GM12892 (cell line): ENCODE measurements at regions not wholly inside any gene's neighbourhood (a gene's known extent, or its start where the extent isn't known, plus 50 kb on each side); places are given as distances from the start of the nearest gene placed in this dataset.
A peak's percentile ranks its signal among the peaks of the same experiment; 100 is the strongest.

Experiments used
- DNase-seq: peaks from one replicate; pipeline ENCODE4 v3.0.0; 2011; ENCODE audit not compliant: insufficient read length
- FAIRE-seq: peaks from 2 replicates; lab custom pipeline; 2011; peaks lifted over from hg19 to GRCh38; lab: Jason Lieb, UNC
- POLR2A ChIP-seq: IDR thresholded peaks from 2 replicates; pipeline ENCODE4 v1.6.1; 2011; ENCODE audit warnings: low read depth, low read length, control low read depth
- POLR2AphosphoS5 ChIP-seq: IDR thresholded peaks from 2 replicates; pipeline ENCODE4 v1.6.1; 2011; ENCODE audit warnings: low read depth, low read length, control low read depth
- TAF1 ChIP-seq: IDR thresholded peaks from 2 replicates; pipeline ENCODE4 v1.6.1; 2011; ENCODE audit warnings: low read depth, mild to moderate bottlenecking, control low read depth, low read length, borderline replicate concordance

DNA sequence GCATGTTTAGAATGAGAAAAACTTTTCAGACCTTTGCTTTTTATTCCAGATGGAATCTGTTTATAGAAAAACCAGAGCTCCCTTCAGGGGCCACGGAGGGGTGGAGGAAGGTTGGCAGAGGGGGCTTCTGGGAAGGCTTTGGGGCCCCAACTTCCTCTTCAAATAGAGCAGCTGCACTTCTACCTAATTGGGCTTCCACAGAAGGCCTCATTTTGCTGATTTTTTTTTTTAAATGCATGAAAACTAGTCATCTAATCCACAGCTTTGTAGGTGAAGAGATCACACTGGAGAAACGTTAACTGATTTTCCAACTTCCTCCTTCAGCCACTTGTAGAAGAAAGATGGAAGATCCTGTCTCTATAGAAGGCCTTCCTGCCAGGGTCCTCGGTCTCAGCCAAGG, 181.8 kb downstream of the BCL11A start:
- TF ChIP-seq POLR2AphosphoS5 (no peak), TAF1 (no peak), POLR2A (no peak)
- no peak for DNase-seq
- no peak for FAIRE-seq

DNA sequence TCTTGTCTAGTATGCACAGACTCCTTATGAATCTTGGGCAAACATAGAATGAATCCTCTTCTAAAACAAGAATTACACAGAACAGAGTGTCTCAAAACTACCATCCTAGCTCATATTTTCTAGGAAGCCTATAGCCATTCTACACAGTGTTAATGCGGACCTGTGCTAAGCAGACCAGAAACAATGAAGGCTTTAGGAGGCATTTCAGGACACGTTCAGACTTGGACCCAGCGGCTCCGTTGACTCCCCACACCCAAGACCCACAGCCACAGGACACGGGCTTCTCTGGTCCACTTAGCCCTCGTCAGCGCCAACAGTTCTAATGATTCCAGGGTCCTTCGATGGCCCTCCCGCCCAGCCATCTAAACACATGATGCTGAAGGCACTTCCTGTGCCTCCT, 182.2 kb downstream of the BCL11A start:
- DNase-seq (no peak), FAIRE-seq (no peak)
- TF ChIP-seq TAF1 (no peak), POLR2AphosphoS5 (no peak), POLR2A (no peak)

DNA sequence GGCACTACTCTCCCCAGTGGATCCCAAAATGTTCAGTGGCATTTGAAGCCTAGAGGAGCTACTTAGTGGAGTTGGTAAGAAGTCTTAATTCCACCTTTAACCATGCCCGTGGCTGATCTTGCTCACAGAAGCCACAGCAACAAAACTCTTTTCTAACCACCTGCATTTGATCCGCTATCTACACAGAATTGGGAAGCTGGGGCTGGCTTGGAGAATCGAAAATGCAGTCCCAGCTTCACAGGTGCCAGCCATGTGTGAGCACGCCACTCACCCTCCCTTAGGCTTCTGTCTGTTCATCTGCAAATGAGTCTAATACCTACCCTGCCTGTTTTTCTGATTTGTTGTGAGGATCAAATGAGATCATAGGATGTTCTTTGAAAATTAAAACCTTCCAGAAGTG, 182.6 kb downstream of the BCL11A start:
- DNase-seq (no peak), FAIRE-seq (no peak)
- TF ChIP-seq POLR2AphosphoS5, result no peak
- TF ChIP-seq TAF1, result no peak
- no peak for TF ChIP-seq POLR2A

DNA sequence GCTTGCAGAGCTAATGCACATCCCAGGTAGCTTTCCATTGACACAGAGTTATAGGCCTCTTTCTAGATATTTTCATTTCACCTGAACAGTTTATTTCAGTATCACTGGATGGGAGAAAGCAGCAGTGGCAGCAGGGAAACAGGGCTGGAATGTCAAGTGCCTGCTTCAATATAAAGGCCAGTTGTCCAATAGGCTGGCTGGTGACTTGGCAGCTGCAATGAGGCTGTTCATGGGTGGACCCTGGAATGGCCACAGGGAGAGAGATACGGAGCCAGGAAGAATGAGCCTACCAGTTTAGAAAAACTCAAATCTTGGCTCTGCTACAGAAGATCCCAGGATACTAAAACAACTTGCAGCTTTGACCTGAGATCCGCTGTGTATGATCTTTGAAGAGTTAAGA, 185.0 kb downstream of the BCL11A start:
- FAIRE-seq (no peak), DNase-seq (no peak)
- TF ChIP-seq TAF1 (no peak), POLR2AphosphoS5 (no peak), POLR2A (no peak)

DNA sequence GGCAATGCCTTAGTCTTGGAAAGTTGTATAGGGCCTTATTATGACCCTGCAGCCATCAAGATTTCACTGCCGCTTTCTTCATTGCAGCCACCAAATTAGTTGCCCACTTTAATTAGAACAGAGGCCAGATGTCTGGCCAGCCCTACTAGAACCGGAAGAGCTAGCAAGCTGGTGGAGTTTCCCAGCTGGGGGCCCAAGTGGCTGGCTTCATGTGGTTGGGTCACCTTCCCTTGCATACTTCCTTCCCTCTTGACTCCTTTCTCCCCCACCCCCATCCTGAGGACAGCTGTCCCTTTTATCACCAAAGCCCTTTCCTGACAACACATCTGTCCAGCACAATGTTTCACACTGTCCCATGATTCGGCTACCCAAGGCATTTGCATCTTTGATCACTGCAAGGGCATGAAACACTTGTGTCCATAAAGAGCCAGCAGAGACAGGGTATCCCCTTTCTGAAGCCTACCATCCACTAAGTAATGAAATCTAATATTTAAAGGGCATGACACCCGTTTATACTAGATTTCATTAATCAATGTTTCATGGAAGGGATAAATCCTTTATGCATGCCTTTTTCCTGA, 187.2 kb downstream of the BCL11A start:
- FAIRE-seq, result peak; percentile 95
- TF ChIP-seq POLR2A (no peak), TAF1 (no peak), POLR2AphosphoS5 (no peak)
- no peak for DNase-seq

DNA sequence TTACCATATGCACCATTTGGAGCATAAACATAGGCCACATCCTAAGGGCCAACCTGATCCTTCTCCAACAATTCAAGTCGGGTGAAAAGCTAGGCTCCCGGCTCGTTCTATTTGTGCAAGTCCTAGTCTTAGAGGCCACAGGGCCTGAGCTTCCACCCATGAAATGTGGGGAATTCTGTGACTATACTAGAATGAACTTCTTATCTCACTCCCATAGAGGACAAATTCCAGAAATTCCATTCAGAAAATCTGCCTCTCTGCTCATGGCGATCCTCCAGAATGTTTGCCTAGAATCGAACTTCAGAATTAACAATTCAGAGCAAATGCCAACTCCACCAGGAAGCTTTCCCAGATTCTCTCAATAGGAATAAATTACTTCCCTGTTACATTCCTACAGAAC, 187.9 kb downstream of the BCL11A start:
- FAIRE-seq, result no peak
- no peak for TF ChIP-seq POLR2AphosphoS5
- TF ChIP-seq TAF1, result no peak
- TF ChIP-seq POLR2A, result no peak
- DNase-seq, result no peak

DNA sequence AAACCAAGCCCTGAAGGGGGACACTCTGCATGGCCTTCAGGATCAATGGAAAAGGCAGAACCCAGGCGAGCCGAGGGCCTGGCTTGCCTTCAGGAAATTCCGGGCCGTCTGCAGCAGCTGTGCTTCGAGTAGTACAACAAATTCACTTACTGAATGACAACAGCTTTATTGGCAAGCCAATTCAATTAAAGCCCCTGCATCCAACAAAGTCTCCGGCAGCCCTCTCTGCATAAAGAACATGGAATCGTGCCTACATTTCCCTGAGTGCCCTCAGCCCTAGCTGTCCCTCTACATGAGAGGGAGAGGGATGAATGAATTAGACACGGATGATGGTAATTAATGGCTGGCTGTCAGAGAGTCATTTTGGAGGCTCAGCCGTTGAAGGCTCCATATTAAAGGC, 189.0 kb downstream of the BCL11A start:
- no peak for DNase-seq
- FAIRE-seq, result no peak
- TF ChIP-seq POLR2A (no peak), POLR2AphosphoS5 (no peak), TAF1 (no peak)

DNA sequence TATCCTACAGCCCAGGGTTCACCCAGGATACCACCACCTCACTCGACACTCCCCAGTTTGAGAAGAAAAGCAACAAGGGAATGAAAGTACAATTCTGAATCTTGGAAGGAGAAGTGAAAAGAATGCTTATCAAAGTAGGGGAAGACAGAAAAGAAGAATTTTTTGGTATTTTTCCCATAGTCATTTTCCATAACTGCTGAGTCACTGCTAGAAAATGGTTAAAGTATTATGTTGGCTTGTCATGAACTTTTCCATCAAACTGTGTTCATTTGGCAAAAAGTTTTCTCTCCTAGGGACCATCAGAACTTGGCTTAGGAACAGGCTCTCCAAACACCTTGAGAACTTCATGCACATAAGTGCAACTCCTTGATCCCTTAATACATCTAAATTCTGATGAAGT, 192.0 kb downstream of the BCL11A start:
- FAIRE-seq (peak; percentile 61), DNase-seq (no peak)
- TF ChIP-seq TAF1, result no peak

DNA sequence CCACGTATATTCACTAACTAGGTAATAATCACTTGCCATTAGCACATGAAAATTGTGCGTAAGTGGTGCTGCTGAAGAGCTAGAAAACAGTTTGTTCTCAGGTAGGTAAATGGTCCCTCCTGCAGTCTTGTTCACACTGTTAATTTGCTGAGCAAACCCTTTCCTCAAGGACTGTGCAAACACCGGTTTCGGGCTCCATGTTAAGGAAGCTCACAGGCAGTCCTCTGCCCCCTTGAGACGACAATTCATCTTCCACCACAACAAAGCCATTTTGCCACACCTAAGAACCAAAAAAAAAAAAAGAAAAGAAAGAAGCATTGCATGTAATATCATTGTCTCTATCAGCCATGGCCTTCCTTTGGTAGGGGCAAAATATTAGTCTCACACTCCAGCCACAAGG, 193.9 kb downstream of the BCL11A start:
- FAIRE-seq (peak; percentile 65), DNase-seq (no peak)
- TF ChIP-seq POLR2A (no peak), TAF1 (no peak)

DNA sequence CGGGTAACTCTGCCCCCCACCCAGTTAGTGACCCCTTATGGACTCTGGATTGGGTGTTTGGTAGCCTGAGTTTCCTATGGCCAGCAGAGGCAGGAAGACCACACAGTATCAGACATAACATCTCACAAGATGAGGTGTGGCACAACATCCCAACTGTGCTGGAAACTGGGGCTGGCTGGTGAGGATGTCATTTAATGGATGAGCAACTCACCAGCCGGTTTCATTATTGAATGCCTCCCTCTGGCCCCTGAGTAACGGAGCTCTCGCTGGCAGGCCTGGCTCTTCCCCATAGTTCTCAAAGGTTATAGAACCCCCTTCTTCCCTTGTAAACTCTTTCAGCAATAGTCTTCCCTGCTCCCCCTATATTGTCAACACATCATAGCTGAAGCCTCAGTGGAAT, 195.0 kb downstream of the BCL11A start:
- DNase-seq (no peak), FAIRE-seq (no peak)
- TF ChIP-seq POLR2A (no peak), POLR2AphosphoS5 (no peak), TAF1 (no peak)

DNA sequence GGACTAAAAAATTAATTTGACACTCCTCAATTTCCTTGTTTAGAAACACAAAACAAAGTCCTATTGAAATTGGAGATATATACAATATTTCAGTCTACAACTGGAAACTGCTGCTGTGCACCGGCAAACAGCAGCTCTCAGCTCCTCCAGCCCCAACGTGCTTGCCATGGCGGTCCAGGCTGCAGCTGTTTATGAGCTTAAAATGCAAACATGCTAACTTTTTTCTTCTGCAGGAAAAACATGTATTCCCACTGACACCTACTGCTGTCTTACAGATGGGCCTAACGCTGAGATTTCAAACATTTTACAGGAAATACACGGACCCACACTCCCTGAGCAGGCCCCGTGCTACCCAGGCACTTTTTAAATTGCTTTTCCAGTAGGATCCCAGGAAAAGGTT, 195.5 kb downstream of the BCL11A start:
- FAIRE-seq, result peak; percentile 63
- TF ChIP-seq TAF1, result no peak
- no peak for TF ChIP-seq POLR2AphosphoS5
- no peak for TF ChIP-seq POLR2A
- no peak for DNase-seq

DNA sequence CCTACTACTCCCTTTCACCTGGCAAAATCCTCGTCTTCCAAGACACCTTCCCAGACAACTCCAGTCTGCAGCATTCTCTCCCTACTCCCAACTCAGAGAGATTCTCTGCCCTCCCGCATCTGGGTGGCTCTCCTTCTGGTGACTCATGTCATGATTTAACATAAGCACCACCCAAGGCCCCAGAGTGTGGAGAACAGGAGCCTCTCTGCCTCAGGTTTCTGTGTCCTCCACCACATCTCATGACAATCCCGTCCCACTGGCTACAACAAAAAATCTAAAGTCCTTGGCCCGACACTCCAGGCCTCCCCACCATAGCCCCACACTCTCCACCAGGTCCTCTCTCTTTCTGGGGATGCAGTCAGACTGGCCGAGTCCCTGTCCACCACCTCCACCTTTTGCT, 197.1 kb downstream of the BCL11A start:
- TF ChIP-seq TAF1 (no peak), POLR2AphosphoS5 (no peak), POLR2A (no peak)
- DNase-seq (no peak), FAIRE-seq (no peak)

DNA sequence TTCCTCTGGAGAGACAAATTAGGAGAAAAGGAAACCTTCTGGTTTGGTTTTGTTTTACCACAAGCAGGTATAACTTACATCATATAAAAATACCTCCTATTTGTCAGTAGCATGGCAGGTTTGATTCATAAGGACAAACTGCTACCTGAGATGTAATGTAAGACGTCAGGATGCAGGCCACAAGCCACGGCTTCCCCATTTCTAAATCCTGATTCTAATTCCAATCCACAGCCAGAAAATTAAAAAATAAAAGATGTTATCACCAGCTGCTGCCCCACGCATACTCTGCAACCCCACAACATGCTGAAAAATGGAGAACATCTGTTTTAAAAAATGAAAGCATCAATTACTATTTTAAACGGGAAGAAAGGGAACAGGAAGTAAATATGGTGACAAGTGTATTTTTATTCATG, 197.6 kb downstream of the BCL11A start:
- TF ChIP-seq POLR2AphosphoS5 (no peak), TAF1 (no peak), POLR2A (no peak)
- DNase-seq (no peak), FAIRE-seq (no peak)
